PFSK-1 (cell line): ENCODE measurements at regions not wholly inside any gene's neighbourhood (a gene's known extent, or its start where the extent isn't known, plus 50 kb on each side); places are given as distances from the start of the nearest gene placed in this dataset.

Experiments
- FOXP2 ChIP-seq: optimal IDR thresholded peaks from 2 replicates; pipeline ENCODE3; 2011; ENCODE audit warnings: borderline replicate concordance, control low read depth, inconsistent platforms; ENCODE audit not compliant: insufficient read depth; ENCODE audit errors: extremely low read length, extremely low read depth
- POLR2AphosphoS5 ChIP-seq: IDR thresholded peaks from 2 replicates; pipeline ENCODE4 v1.6.1; 2012; ENCODE audit warnings: low read depth, mild to moderate bottlenecking, control low read depth, low read length, moderate library complexity
- SIN3A ChIP-seq: IDR thresholded peaks from 2 replicates; pipeline ENCODE4 v1.6.1; 2012; ENCODE audit warnings: mild to moderate bottlenecking, low read length, moderate library complexity, borderline replicate concordance; ENCODE audit not compliant: insufficient read depth
- TAF1 ChIP-seq: IDR thresholded peaks from 2 replicates; pipeline ENCODE4 v1.6.1; 2012; ENCODE audit warnings: low read length, control low read depth, borderline replicate concordance; ENCODE audit not compliant: insufficient read depth
- TF ChIP-seq, protein P1 (sequence below), 2 experiments: IDR thresholded peaks; 2 replicates each; pipeline versions ENCODE4 v1.6.1 to v1.8.0; 2011 to 2012; ENCODE audit warnings: low read depth in 2 of 2, low read length in 2 of 2, control low read depth in 1 of 2, inconsistent platforms in 1 of 2, mild to moderate bottlenecking in 1 of 2, moderate library complexity in 1 of 2; ENCODE audit not compliant: insufficient read depth in 1 of 2

DNA sequence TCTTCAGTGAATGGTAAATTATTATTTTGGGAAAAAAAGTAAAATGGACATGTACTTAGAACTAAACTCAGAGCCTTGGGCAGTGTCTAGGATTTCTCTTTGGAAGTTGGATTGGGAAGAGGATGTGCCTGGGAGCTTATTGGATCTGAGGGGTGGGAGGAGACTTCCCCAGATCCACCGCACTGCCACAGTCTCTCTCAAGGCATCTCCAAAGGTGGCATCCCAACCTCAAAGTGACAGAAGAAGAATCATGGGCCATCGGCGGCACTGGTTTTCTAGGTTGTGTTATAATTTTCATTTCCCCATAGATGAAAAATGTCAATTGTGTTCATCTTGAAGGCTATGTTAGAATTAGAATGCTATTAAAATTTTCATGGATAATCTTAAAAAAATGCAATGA is 66.8 kb upstream of the CD93 start:
- TF ChIP-seq SIN3A (no peak), FOXP2 (no peak)

DNA sequence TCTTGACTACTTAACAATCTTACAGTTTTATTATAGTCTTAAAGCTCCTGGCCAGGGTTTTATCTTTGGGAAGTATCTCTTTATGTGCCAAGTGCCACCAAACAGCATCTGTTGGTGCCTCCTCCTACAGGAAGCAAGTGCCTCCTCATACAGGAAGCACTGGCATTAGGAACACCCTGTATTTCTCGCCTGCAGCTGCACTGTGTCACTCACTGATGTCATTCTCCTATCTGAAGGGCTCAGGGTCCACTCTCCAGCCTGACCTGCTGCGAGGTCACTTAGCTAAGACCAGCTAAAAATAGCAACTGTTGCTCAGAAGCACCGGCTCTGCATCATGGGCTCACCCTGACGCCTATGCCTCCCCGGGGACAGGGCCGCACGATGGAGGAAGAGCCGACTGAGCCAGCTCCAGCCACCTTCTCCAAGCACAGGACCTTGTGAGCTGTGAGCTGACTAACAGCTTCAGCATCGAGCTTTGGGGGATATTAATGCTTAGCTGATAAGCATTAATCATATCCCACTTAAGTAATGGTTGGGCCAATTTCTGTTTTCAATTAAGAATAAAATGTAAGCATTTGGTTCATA is 66.3 kb upstream of the CD93 start:
- no peak for TF ChIP-seq POLR2AphosphoS5
- no peak for TF ChIP-seq FOXP2
- TF ChIP-seq SIN3A = no peak
- no peak for TF ChIP-seq TAF1
- TF ChIP-seq, protein P1, sequence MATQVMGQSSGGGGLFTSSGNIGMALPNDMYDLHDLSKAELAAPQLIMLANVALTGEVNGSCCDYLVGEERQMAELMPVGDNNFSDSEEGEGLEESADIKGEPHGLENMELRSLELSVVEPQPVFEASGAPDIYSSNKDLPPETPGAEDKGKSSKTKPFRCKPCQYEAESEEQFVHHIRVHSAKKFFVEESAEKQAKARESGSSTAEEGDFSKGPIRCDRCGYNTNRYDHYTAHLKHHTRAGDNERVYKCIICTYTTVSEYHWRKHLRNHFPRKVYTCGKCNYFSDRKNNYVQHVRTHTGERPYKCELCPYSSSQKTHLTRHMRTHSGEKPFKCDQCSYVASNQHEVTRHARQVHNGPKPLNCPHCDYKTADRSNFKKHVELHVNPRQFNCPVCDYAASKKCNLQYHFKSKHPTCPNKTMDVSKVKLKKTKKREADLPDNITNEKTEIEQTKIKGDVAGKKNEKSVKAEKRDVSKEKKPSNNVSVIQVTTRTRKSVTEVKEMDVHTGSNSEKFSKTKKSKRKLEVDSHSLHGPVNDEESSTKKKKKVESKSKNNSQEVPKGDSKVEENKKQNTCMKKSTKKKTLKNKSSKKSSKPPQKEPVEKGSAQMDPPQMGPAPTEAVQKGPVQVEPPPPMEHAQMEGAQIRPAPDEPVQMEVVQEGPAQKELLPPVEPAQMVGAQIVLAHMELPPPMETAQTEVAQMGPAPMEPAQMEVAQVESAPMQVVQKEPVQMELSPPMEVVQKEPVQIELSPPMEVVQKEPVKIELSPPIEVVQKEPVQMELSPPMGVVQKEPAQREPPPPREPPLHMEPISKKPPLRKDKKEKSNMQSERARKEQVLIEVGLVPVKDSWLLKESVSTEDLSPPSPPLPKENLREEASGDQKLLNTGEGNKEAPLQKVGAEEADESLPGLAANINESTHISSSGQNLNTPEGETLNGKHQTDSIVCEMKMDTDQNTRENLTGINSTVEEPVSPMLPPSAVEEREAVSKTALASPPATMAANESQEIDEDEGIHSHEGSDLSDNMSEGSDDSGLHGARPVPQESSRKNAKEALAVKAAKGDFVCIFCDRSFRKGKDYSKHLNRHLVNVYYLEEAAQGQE (IDR thresholded peaks at IDR 0.05; ENCODE audit: insufficient read depth in 1 of 2, low read depth in 2 of 2, low read length in 2 of 2) = no peak

DNA sequence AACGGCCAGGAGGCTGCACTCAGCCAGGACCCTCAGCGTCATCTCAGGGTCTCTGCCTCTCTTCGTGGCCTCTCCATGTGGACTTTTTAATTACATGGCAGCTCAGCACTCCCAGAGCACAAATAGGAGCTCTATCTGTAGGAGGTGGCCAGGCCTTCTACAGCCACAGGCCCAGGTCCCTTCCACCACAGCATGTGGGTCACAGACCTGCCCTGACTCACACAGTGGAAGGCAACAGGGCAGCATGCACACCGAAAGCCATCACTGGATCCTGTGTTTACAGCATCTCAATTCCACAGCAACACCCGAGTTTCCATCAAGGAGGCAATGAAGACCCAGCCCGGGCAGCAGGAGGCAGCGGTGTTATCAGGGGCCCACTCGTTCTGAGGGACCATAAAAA is 65.8 kb upstream of the CD93 start:
- no peak for TF ChIP-seq SIN3A
- no peak for TF ChIP-seq POLR2AphosphoS5
- TF ChIP-seq, protein P1 (IDR thresholded peaks at IDR 0.05; ENCODE audit: insufficient read depth in 1 of 2, low read depth in 2 of 2, low read length in 2 of 2) = no peak
- no peak for TF ChIP-seq FOXP2

DNA sequence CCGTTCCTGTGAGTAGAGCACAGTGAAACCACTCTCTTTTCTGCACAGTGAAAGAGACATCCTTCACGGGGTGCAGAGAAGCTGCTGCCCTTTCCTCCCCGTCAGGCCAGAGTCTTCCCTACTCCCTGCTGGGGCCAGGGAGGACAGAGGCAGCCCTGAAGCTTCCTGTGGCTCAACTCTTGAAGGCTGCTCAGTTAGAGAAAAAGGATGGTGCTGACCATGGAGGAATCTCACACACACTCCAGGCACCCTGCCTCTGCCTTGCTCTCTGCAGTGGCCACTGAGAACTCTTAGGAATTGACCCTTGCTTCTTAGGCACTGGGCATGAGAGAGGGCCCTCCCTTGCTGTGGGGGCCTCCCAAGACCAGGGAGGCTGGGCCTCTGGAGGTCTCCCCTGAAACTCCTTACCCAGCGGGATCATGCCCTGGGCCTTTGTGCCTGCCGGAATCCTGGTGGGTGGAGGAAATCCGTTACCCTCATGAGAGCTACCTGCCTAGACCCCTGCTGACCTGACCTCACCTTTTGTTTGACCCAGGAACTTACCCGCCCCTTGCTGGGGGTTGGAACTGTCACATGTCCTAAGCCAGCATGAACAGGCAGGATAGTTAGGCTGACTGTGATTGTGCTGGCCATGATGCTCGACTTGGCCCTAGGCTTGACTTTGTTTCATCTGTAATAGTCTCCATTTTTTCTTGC is 65.0 kb upstream of the CD93 start:
- TF ChIP-seq TAF1 = no peak
- no peak for TF ChIP-seq FOXP2
- TF ChIP-seq, protein P1 (IDR thresholded peaks at IDR 0.05; ENCODE audit: insufficient read depth in 1 of 2, low read depth in 2 of 2, low read length in 2 of 2) = no peak
- no peak for TF ChIP-seq POLR2AphosphoS5
- TF ChIP-seq SIN3A = no peak

DNA sequence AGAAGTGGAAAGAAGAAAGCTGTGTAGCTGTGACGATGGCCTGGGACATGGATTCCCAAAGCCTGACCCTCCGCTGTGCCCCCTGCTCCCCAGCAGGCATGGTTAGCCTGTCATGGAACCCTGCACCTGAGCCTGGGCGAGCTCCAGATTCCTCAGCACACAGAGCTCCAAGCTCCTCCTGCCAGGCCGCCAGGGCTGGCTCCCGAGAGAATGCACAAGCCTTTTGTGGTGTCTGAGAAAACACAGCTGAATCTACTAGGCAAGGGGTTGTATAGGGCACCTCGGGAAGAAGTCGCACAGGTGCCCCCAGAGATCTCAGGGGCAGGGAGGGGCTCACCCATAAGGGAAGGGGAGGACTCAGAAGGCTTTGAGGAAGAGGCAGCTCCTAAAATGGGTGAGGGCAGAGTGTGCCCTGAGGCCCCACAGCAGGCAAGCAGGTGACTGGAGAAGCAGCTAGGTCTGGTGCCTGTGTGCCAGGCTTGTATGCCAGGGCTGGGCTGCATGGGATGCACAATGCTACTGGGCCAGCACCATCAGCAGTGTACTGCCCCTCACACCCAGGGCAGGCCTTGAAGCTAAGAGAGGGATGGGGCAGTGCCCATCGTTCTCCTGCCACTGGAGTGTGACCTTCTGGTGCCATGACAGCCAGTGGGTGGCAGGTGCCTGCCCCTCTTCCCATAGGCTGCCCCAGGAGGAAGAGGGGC is 64.3 kb upstream of the CD93 start:
- TF ChIP-seq FOXP2 = no peak

DNA sequence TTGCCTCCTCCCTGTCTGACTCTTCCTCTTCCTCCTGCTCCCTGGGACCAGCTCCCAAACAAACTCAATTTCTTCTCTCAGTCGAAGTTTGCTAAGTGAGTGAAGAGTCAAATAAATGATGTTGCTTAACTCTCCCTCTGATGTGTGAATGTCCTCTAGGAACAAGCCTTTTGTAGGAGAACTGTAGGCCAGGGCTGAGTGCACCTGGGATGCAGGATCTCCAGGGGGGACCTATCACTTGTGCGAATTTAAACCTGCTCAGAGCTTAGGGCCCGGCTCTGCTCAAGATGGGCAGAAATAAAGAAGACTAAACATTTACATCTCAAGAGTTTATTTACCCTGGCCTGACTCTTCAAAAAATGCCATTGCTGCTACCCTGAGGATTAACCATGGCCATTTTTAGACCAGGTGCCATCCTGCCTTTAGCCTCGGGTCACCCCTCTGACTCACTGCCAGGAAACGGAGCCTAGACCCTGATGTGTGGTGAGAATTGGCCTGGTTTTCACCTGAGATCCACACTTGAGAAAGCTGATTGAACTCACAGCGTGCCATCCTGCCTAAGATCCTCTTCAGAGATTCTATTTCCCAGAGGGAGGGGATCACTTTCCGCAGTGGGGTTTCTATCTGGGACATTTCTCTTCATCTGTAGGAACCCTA is 63.6 kb upstream of the CD93 start:
- TF ChIP-seq FOXP2 = no peak
- TF ChIP-seq POLR2AphosphoS5 = no peak
- TF ChIP-seq TAF1 = no peak
- TF ChIP-seq, protein P1 (IDR thresholded peaks at IDR 0.05; ENCODE audit: insufficient read depth in 1 of 2, low read depth in 2 of 2, low read length in 2 of 2) = no peak
- TF ChIP-seq SIN3A = no peak
